ENCODE measurements at regions not wholly inside any gene's neighbourhood (a gene's known extent, or its start where the extent isn't known, plus 50 kb on each side); places are given as distances from the start of the nearest gene placed in this dataset.

DNA sequence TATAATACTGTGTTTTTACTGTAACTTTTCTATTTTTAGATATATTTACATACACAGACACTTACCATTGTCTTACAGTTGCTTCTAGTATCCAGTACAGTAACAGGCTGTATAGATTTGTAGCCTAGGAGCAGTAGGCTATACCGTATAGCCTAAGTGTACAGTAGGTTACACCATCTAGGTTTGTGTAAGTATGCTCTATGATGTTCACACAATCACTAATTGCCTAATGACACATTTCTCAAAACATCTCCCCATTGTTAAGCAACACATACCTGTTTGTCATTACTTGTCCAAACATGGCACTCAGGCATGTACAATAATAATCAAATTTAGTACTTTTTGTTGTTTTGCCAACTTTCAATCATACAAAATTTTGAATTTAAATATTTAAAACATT, 757.3 kb downstream of the DOK5 start:
- FAIRE-seq (no peak), DNase-seq (ENCODE audit: insufficient read length, low spot score) (no peak)
- TF ChIP-seq, protein P1, sequence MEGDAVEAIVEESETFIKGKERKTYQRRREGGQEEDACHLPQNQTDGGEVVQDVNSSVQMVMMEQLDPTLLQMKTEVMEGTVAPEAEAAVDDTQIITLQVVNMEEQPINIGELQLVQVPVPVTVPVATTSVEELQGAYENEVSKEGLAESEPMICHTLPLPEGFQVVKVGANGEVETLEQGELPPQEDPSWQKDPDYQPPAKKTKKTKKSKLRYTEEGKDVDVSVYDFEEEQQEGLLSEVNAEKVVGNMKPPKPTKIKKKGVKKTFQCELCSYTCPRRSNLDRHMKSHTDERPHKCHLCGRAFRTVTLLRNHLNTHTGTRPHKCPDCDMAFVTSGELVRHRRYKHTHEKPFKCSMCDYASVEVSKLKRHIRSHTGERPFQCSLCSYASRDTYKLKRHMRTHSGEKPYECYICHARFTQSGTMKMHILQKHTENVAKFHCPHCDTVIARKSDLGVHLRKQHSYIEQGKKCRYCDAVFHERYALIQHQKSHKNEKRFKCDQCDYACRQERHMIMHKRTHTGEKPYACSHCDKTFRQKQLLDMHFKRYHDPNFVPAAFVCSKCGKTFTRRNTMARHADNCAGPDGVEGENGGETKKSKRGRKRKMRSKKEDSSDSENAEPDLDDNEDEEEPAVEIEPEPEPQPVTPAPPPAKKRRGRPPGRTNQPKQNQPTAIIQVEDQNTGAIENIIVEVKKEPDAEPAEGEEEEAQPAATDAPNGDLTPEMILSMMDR (IDR thresholded peaks at IDR 0.05; ENCODE audit: insufficient read depth, missing control alignments), result no peak

DNA sequence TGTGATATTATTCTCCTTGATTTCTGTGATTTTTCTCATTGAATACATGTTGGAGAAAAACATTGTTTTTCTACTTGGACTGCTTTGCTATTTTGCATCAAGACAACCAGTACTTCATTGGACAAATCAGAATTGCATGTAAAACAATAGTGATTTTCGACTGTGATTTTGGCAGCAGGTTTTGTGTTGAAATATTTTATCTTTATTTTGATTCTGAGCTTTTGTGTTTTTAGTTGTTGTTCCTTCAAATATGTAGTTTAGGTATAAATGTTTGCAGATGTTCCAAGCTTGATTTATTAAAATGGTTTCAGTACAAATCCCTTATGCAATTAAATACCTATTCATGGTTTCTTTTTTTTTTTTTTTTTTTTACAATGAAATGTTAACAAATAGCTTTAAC, 754.1 kb downstream of the DOK5 start:
- DNase-seq (ENCODE audit: insufficient read length, low spot score) (no peak), FAIRE-seq (no peak)
- TF ChIP-seq, protein P1 (IDR thresholded peaks at IDR 0.05; ENCODE audit: insufficient read depth, missing control alignments), result no peak

DNA sequence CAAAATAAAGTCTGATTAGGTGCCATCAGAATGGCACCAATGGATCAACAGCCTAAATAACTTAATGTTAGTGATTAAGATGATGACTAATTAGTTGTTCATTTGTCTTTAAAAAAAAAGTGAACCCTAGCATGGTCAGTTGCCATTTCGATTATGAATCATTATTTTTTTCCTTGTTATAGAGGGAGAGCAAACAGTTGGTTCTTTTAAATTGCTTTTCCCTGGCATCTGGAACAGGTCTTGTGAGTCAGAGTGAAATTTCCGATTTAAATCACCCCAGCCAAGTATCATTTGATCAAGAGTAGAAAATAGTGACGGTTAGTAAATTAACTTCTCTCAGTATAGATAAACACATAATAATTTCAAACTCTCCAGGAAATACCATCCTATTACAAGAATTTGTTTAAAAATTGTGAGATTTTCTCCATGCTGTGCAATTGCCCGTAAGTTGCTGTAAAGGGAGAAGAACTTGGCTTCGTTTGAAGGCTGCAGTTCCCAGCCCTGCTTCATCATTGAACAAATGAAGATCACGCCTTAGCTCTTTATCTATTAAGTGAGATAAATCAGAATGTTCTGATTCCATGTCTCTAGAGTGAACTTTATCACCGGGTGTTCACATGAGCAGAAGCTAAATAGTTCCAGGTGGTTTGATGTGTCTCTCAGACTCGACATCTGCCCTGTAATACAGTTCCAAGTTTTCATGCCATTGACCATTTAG, 741.3 kb downstream of the DOK5 start:
- FAIRE-seq (no peak), DNase-seq (ENCODE audit: insufficient read length, low spot score) (no peak)
- TF ChIP-seq, protein P1 (IDR thresholded peaks at IDR 0.05; ENCODE audit: insufficient read depth, missing control alignments), result no peak

DNA sequence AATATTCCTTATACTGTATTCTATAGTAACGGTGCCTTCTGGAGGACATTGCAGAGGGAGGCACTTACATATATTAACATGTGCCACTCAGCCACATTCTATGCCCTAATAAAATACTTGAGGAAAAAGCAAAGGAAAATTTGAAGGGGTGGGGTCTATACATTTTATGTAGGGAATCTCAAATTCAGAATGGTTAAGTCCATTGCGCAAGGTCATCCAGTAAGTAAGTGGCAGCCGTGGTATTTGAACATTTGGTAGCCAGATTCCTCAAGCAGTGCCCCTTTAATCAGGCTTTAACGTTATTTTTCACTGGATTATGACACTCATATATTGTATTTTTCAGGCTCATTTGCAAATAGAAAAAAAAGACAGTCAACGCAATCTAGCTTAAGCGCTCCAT, 738.3 kb downstream of the DOK5 start:
- TF ChIP-seq, protein P1 (IDR thresholded peaks at IDR 0.05; ENCODE audit: insufficient read depth, missing control alignments), result no peak
- FAIRE-seq (no peak), DNase-seq (ENCODE audit: insufficient read length, low spot score) (no peak)

DNA sequence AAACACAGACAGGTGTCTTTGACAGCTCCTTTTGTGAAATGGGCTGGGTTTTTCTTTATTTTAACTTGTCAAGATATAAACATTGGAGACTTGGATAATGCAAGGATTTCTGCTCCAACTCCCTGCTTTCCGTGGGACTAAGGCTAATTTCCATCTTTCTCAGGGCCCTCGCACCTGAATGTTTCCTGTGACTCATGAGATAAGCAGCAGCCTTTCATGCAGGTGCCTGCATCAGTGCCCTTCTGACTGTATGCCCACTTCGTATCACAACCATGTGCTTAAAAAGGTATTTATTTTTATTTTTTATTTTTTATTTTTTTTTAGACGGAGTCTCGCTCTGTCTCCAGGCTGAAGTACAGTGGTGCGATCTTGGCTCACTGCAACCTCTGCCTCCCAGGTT, 736.1 kb downstream of the DOK5 start:
- DNase-seq (ENCODE audit: insufficient read length, low spot score) (no peak), FAIRE-seq (no peak)
- TF ChIP-seq, protein P1 (IDR thresholded peaks at IDR 0.05; ENCODE audit: insufficient read depth, missing control alignments), result no peak

DNA sequence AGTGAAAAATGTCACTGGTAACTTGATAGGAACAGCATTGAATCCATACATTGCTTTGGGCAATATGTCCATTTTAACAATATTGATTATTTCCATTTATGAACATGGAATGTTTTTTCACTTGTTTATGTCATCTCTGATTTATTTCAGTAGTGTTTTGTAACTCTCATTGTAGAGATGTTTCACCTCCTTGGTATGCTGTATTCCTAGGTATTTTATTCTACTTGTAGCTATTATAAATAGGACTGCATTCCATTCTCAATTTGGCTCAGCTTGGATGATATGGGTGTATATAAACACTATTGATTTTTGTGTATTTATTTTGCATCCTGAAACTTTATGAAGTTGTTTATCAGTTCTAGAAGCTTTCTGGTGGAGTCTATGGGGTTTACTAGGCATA, 730.3 kb downstream of the DOK5 start:
- FAIRE-seq, result no peak
- DNase-seq (ENCODE audit: insufficient read length, low spot score), result no peak
- TF ChIP-seq, protein P1 (IDR thresholded peaks at IDR 0.05; ENCODE audit: insufficient read depth, missing control alignments), result no peak

DNA sequence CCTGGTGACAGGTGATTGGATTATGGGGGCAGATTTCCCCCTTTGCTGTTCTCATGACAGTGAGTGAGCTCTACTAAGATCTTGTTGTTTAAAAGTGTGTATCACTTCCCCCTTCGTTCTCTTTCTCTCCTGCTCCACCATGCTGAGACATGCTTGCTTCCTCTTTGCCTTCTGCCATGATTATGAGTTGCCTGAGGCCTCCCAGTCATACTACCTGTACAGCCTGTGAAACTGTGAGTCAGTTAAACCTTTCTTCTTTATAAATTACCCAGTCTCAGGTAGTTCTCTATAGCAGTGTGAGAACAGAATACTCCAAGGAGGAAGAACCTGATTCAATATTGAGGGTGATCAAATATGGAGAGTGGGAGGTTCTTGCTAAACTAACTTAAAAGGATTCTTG, 724.9 kb downstream of the DOK5 start:
- TF ChIP-seq, protein P1 (IDR thresholded peaks at IDR 0.05; ENCODE audit: insufficient read depth, missing control alignments), result no peak
- DNase-seq (ENCODE audit: insufficient read length, low spot score), result no peak
- FAIRE-seq, result no peak

Measured in D721Med (cell line).